Parathyroid adenoma (tissue), 2 donors: ENCODE measurements at regions not wholly inside any gene's neighbourhood (a gene's known extent, or its start where the extent isn't known, plus 50 kb on each side); places are given as distances from the start of the nearest gene placed in this dataset.
"Not testable (repeated sequence)": the region's sequence is repeated elsewhere in the genome, so short reads cannot be mapped to it uniquely, and the experiment has no call there.

ENCODE experiments used
- H2AFZ ChIP-seq: fragments of 300-600 bp; sonication (generic); one replicate; pipeline ENCODE4 v1.7.0; 2017; ENCODE audit warnings: antibody characterized with exemption, mild to moderate bottlenecking
- H3K27ac ChIP-seq: fragments of 300-600 bp; sonication (generic); one replicate; pipeline ENCODE4 v1.7.0; 2017
- H3K27me3 ChIP-seq: fragments of 300-600 bp; sonication (generic); one replicate; pipeline ENCODE4 v1.7.0; 2017; ENCODE audit warnings: low read length; ENCODE audit not compliant: control insufficient read depth, insufficient read depth
- H3K36me3 ChIP-seq: fragments of 300-600 bp; sonication (generic); one replicate; pipeline ENCODE4 v1.7.0; 2017; ENCODE audit warnings: low read length; ENCODE audit not compliant: control insufficient read depth, insufficient read depth
- H3K4me1 ChIP-seq: fragments of 300-600 bp; sonication (generic); one replicate; pipeline ENCODE4 v1.7.0; 2017; ENCODE audit warnings: control low read depth
- H3K4me2 ChIP-seq: fragments of 300-600 bp; sonication (generic); one replicate; pipeline ENCODE4 v1.7.0; 2017; ENCODE audit warnings: low read length
- H3K4me3 ChIP-seq: fragments of 300-600 bp; sonication (generic); one replicate; pipeline ENCODE4 v1.7.0; 2017; ENCODE audit warnings: low read depth, low read length
- H3K79me2 ChIP-seq: fragments of 300-600 bp; sonication (generic); one replicate; pipeline ENCODE4 v1.7.0; 2017; ENCODE audit warnings: control low read depth
- H3K9ac ChIP-seq: fragments of 300-600 bp; sonication (generic); one replicate; pipeline ENCODE4 v1.7.0; 2017; ENCODE audit warnings: mild to moderate bottlenecking
- H3K9me3 ChIP-seq: fragments of 300-600 bp; sonication (generic); one replicate; pipeline ENCODE4 v1.7.0; 2017; ENCODE audit warnings: low read length; ENCODE audit not compliant: control insufficient read depth
- TF ChIP-seq, protein P1 (sequence below): fragments of 300-600 bp; sonication (generic); IDR thresholded peaks from one replicate; pipeline ENCODE4 v1.7.0; 2017; ENCODE audit warnings: antibody characterized with exemption, mild to moderate bottlenecking
- donor health status: primary hyperparathyroidism.

DNA sequence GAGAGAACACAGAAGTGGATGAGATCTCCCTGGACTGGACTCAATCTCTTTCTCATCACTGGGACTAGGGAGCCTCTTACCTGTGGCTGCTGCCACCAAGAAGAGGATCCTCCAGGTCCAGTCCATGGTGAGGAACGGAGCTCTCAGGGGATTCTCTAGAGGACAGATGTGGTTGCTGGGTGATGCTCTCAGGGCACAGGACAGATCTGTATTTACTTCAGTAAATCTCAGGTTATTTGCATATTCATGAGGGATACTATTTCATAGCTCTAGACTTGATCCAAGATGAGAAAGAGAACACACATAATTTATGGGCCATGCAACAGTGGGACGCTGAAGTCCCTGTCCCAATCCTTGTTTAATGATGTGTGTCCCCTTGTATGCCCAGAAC, 460.5 kb downstream of the TMEM121 start:
- no peak overlapping the region for H2AFZ ChIP-seq
- TF ChIP-seq, protein P1, sequence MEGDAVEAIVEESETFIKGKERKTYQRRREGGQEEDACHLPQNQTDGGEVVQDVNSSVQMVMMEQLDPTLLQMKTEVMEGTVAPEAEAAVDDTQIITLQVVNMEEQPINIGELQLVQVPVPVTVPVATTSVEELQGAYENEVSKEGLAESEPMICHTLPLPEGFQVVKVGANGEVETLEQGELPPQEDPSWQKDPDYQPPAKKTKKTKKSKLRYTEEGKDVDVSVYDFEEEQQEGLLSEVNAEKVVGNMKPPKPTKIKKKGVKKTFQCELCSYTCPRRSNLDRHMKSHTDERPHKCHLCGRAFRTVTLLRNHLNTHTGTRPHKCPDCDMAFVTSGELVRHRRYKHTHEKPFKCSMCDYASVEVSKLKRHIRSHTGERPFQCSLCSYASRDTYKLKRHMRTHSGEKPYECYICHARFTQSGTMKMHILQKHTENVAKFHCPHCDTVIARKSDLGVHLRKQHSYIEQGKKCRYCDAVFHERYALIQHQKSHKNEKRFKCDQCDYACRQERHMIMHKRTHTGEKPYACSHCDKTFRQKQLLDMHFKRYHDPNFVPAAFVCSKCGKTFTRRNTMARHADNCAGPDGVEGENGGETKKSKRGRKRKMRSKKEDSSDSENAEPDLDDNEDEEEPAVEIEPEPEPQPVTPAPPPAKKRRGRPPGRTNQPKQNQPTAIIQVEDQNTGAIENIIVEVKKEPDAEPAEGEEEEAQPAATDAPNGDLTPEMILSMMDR = no peak
- no peaks in the 10 kb centered on the region for H3K27me3 ChIP-seq
- no peaks in the 10 kb centered on the region for H3K9me3 ChIP-seq
- no peak overlapping the region for H3K27ac ChIP-seq
- H3K79me2 ChIP-seq = no peaks in the 10 kb centered on the region
- H3K9ac ChIP-seq = no peak overlapping the region
- no peak overlapping the region for H3K4me2 ChIP-seq
- H3K36me3 ChIP-seq = no peaks in the 10 kb centered on the region
- H3K4me3 ChIP-seq = no peak overlapping the region
- no peaks in the 10 kb centered on the region for H3K4me1 ChIP-seq

DNA sequence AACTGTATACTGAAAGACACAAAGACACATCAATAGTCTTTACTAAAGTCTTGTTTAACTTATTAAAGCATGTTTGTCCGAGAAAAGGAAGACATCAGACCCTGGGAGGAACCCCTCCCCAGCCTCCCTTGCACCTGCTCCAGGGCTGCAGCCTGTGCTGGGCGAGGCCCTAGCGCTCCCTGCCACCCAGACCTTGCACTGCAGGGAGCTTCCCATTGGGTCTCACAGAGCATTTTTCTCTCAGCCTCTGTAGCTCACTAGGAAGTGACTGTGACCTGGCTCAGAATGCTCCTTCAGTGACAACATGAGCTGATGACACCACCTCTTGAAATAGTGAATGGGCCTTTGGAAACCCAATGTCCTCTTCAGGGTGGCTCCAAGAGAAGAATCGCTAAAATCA, 461.2 kb downstream of the TMEM121 start:
- H3K27me3 ChIP-seq = no peaks in the 10 kb centered on the region
- TF ChIP-seq, protein P1 = no peak
- no peaks in the 10 kb centered on the region for H3K79me2 ChIP-seq
- no peak overlapping the region for H3K4me2 ChIP-seq
- H3K4me1 ChIP-seq = no peaks in the 10 kb centered on the region
- no peaks in the 10 kb centered on the region for H3K36me3 ChIP-seq
- H3K9ac ChIP-seq = no peak overlapping the region
- H3K4me3 ChIP-seq = no peak overlapping the region
- no peak overlapping the region for H2AFZ ChIP-seq
- H3K27ac ChIP-seq = no peak overlapping the region
- no peaks in the 10 kb centered on the region for H3K9me3 ChIP-seq

DNA sequence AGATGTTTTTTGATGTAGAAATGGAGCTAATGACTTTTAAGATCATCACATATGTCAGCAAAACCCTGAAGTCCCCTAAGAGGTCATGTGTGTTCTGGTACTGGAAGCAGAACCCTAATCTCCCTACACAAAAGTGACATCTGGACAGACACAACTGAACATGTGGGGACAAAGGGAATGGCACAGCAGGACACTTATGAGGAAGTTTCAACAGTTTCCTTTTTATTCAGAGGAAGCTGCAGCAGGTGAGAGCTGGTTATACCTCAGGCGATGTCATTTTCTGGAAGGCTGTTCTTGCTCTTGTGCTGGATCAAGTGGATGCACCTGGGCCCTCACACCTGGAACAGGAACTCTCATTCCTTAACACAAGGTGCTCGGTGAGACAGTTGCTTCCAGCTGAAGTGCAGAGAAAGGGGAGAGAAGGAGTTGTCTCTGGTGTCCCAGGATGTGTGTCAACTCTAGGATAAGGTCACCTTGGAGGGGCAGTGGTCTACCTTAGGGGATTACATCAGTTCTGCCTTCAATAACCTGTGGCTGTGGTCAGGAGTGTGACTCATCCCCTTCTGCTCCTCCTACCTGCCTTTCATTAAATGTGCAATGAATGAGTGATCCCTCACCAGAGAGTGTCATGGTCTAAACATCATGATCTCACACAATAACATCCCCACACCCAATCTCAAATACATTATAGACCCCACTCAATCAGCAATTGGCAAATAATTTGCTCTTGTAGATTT, 463.4 kb downstream of the TMEM121 start:
- no peak overlapping the region for H3K4me3 ChIP-seq
- no peak overlapping the region for H3K27ac ChIP-seq
- H3K36me3 ChIP-seq = no peaks in the 10 kb centered on the region
- no peaks in the 10 kb centered on the region for H3K27me3 ChIP-seq
- H2AFZ ChIP-seq = no peak overlapping the region
- no peaks in the 10 kb centered on the region for H3K79me2 ChIP-seq
- H3K9ac ChIP-seq = no peak overlapping the region
- TF ChIP-seq, protein P1 = no peak
- H3K4me1 ChIP-seq = no peaks in the 10 kb centered on the region
- no peak overlapping the region for H3K4me2 ChIP-seq
- H3K9me3 ChIP-seq = no peaks in the 10 kb centered on the region

DNA sequence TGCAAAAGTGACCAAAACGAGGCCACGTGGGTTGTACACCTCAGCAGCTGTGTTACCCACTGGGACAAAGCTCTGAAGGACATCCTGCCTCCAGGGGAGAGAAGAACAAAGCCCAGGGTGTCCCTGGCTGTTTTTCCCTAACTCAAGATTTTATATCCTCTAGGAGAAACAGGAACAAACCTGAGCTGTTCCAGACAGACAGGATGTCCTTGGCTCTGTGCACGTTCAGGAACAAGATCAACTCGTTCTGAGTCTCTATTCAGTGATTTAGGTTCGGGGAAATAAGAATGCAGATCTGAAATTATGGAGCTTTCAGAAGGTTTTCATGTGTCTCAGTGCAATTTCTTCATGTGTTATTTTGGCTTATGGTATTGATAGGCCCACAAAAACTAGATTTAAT, 465.3 kb downstream of the TMEM121 start:
- not testable (repeated sequence) for H3K9ac ChIP-seq, H3K4me3 ChIP-seq, H2AFZ ChIP-seq, H3K4me2 ChIP-seq, H3K27me3 ChIP-seq, H3K9me3 ChIP-seq, H3K79me2 ChIP-seq, H3K4me1 ChIP-seq, H3K27ac ChIP-seq, H3K36me3 ChIP-seq

DNA sequence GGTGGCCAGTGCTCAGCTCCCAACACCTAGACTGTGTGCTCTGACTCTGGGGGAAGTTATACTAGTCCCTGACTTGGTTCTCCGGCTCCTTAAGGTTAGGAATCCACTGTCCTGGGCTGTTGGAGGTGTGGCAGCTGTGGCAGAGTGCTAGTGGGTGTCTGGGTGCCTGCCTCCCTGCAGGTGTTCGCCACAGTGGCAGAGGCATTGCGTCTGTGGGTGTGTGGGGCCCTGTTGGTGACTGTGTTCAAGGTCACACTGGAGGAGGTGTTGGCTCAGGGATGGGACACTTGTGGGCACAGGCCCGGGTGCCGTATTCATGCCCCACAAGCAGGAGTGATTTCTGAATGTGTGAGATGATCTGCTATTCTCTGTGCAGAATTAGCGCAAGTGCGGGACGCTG, 467.4 kb downstream of the TMEM121 start:
- H3K27ac ChIP-seq = no peak overlapping the region

DNA sequence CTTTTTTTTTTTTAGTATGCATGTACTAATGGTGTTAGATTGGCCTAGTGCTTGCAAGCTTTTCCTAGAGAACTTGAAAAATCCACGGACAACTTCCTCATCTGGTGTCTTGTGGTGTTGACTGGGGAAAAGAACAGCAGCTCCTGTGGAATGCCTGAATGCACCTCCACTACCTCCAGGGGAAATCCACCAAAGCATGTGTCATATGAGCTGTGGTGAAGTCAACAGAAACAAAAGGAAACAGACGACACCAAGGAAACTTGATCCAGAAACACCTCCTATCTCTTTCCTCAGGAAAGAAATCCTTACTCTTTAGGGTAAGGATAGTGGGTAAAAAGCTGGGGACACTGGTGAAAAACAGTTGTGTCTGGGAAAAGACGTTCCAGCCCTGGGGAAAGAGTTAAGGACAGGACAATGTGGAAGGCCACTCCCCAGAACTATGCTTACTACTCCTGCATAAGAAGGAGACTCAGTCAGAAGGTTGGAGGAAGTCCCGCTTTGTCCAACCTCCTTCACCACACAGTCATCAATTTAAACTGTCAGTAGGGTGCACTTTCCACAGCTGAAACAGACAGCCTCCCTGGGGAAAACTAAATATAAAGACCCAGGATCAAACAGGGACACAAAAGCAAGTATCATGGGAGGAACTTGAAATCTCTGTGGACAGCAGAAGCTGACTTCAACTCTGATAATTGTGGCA, 468.8 kb downstream of the TMEM121 start:
- not testable (repeated sequence) for H3K4me2 ChIP-seq, H3K9me3 ChIP-seq, H3K4me1 ChIP-seq, H3K27ac ChIP-seq, H3K4me3 ChIP-seq, H3K9ac ChIP-seq, H3K27me3 ChIP-seq, H3K79me2 ChIP-seq, H3K36me3 ChIP-seq
- H2AFZ ChIP-seq = peak overlapping the region; percentile 24

More for the DNA sequence above, 467.4 kb downstream of the TMEM121 start:
- no peaks in the 10 kb centered on the region for H3K9me3 ChIP-seq
- H2AFZ ChIP-seq = no peak overlapping the region
- H3K4me2 ChIP-seq = no peak overlapping the region
- TF ChIP-seq, protein P1 = no peak
- H3K4me3 ChIP-seq = no peak overlapping the region
- no peaks in the 10 kb centered on the region for H3K79me2 ChIP-seq
- no peaks in the 10 kb centered on the region for H3K4me1 ChIP-seq
- no peak overlapping the region for H3K9ac ChIP-seq
- H3K27me3 ChIP-seq = no peaks in the 10 kb centered on the region
- H3K36me3 ChIP-seq = no peaks in the 10 kb centered on the region

DNA sequence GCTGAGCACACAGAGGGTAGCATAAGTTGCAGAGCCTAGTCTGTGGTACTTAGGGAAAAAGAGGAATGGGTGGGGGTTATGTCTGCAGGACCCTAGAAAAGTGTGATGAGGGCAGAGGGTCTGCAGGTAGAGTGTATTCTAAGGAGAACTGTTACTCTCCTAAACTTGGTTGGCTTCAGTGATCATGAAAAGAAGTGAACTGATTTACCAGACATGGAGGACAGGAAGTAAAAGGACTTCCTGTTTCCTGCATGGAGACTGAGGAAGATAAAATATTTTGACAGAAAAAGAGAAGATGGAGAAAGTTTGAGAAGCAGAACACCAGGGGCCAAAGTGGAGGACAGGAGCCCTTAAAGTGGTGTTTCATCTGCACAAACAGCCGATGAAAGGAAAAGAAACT, 472.2 kb downstream of the TMEM121 start:
- H3K27ac ChIP-seq, H3K79me2 ChIP-seq, H3K9me3 ChIP-seq, H3K36me3 ChIP-seq, H3K4me2 ChIP-seq, H3K4me3 ChIP-seq, H3K9ac ChIP-seq, H3K27me3 ChIP-seq, H3K4me1 ChIP-seq, H2AFZ ChIP-seq: not testable (repeated sequence)
